ENCODE measurements at regions not wholly inside any gene's neighbourhood (a gene's known extent, or its start where the extent isn't known, plus 50 kb on each side); places are given as distances from the start of the nearest gene placed in this dataset.

DNA sequence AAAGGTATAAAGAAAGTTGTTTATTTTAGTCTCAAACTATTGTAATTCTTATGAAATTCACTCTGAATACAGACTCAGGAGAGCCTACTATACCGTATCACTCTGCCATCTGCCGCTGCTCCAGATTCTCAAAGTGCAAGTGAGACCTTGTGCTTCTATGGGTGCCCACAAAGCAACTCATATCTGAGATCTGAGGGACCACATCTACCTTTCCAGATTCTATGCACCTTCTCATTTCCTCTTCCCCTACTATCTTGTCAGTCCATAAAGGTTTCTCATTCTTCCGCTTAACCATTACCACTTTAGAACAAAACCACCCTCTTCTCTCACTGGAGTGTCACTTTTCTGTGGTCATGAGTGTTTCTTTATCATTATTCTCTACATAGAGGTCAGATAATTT lies 1236.9 kb downstream of the DIAPH3 start:
- TF ChIP-seq HDAC2 (CRISPR knock-in tag; IDR thresholded peaks at IDR 0.05): no peak
- no peak for TF ChIP-seq TCF7L2 (IDR thresholded peaks at IDR 0.05; ENCODE audit: low read depth, low read length)
- TF ChIP-seq BCL6 (CRISPR knock-in tag; IDR thresholded peaks at IDR 0.05): no peak
- TF ChIP-seq ZMYM4 (CRISPR knock-in tag; IDR thresholded peaks at IDR 0.05): no peak
- no peak for TF ChIP-seq PHF8 (CRISPR knock-in tag; IDR thresholded peaks at IDR 0.05)
- no peak for TF ChIP-seq ZNF589 (CRISPR knock-in tag; conservative IDR thresholded peaks at IDR 0.05)
- TF ChIP-seq, protein P1, sequence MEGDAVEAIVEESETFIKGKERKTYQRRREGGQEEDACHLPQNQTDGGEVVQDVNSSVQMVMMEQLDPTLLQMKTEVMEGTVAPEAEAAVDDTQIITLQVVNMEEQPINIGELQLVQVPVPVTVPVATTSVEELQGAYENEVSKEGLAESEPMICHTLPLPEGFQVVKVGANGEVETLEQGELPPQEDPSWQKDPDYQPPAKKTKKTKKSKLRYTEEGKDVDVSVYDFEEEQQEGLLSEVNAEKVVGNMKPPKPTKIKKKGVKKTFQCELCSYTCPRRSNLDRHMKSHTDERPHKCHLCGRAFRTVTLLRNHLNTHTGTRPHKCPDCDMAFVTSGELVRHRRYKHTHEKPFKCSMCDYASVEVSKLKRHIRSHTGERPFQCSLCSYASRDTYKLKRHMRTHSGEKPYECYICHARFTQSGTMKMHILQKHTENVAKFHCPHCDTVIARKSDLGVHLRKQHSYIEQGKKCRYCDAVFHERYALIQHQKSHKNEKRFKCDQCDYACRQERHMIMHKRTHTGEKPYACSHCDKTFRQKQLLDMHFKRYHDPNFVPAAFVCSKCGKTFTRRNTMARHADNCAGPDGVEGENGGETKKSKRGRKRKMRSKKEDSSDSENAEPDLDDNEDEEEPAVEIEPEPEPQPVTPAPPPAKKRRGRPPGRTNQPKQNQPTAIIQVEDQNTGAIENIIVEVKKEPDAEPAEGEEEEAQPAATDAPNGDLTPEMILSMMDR (CRISPR knock-in tag; IDR thresholded peaks at IDR 0.05): no peak
- TF ChIP-seq DNMT3B (CRISPR knock-in tag; conservative IDR thresholded peaks at IDR 0.05): no peak
- no peak for TF ChIP-seq POLR2AphosphoS5 (IDR thresholded peaks at IDR 0.05; ENCODE audit: low read depth, low read length)

All from HepG2 (cell line).